ENCODE measurements at regions not wholly inside any gene's neighbourhood (a gene's known extent, or its start where the extent isn't known, plus 50 kb on each side); places are given as distances from the start of the nearest gene placed in this dataset.

DNA sequence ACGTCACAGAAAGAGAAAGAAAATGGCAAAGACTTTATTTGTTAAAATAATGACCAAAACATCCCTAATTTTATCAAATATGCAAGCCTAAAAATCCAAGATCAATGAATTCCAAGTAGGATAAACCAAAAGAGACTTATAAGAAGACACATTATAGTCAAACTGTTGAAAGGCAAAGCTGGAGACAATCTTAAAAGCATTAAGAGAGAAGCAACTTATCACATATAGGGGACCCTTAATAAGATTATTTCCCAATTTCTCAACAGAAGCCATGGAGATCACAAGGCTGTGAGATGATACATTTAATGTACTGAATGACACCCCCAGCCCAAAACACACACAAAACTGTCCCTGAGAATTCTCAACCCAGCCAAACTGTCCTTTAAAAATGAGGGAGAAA is 228.7 kb downstream of the COG6 start:
- TF ChIP-seq, protein P1, sequence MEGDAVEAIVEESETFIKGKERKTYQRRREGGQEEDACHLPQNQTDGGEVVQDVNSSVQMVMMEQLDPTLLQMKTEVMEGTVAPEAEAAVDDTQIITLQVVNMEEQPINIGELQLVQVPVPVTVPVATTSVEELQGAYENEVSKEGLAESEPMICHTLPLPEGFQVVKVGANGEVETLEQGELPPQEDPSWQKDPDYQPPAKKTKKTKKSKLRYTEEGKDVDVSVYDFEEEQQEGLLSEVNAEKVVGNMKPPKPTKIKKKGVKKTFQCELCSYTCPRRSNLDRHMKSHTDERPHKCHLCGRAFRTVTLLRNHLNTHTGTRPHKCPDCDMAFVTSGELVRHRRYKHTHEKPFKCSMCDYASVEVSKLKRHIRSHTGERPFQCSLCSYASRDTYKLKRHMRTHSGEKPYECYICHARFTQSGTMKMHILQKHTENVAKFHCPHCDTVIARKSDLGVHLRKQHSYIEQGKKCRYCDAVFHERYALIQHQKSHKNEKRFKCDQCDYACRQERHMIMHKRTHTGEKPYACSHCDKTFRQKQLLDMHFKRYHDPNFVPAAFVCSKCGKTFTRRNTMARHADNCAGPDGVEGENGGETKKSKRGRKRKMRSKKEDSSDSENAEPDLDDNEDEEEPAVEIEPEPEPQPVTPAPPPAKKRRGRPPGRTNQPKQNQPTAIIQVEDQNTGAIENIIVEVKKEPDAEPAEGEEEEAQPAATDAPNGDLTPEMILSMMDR (IDR thresholded peaks at IDR 0.05; ENCODE audit: borderline replicate concordance, extremely low read depth, insufficient read depth) = no peak
- no peaks in the 10 kb centered on the region for H3K27me3 ChIP-seq (ENCODE audit: control insufficient read depth, insufficient read depth, low read length)
- no peak overlapping the region for H3K4me3 ChIP-seq (ENCODE audit: low read length in 3 of 3)
- H3K27ac ChIP-seq (ENCODE audit: low read depth in 2 of 2, low read length in 2 of 2) = no peak overlapping the region
- no peak for DNase-seq
- H3K36me3 ChIP-seq (ENCODE audit: control insufficient read depth in 2 of 3, insufficient read depth in 3 of 3, low read length in 3 of 3) = no peaks in the 10 kb centered on the region
- FAIRE-seq = no peak
- H3K9me3 ChIP-seq (ENCODE audit: control insufficient read depth in 2 of 3, insufficient read depth in 1 of 3, low read length in 3 of 3) = peaks cover 0 to 20% (median 7%) of the 10 kb centered on the region in 3 donors
- no peaks in the 10 kb centered on the region for H3K4me1 ChIP-seq (ENCODE audit: control insufficient read depth in 2 of 3, insufficient read depth in 2 of 3, low read depth in 1 of 3, low read length in 3 of 3)
- intact Hi-C loops (cut with DNase I) = no loop called here
- H3K9ac ChIP-seq (ENCODE audit: low read length in 3 of 3) = no peak overlapping the region

DNA sequence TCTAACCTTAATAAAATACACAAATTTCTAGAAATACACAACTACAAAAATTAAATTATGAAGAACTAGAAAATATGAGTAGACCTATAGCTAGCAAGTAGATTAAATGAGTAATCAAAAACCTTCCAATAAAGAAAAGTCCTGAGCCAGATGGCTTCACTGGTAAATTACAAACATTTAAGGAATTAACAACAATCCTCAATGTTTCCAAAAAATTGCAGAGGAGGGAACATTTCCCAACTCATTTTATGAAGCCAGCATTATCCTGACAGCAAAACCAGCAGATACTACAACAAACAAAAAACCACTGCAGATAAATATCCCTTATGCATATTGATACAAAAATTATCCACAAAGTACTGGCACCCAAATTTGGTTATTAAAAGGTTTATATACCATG is 230.9 kb downstream of the COG6 start:
- TF ChIP-seq, protein P1 (IDR thresholded peaks at IDR 0.05; ENCODE audit: borderline replicate concordance, extremely low read depth, insufficient read depth) = no peak
- FAIRE-seq (no peak), DNase-seq (no peak)
- Histone ChIP-seq H3K9me3 (ENCODE audit: control insufficient read depth in 2 of 3, insufficient read depth in 1 of 3, low read length in 3 of 3) (peaks cover 0 to 20% (median 7%) of the 10 kb centered on the region in 3 donors), H3K36me3 (ENCODE audit: control insufficient read depth in 2 of 3, insufficient read depth in 3 of 3, low read length in 3 of 3) (no peaks in the 10 kb centered on the region), H3K27me3 (ENCODE audit: control insufficient read depth, insufficient read depth, low read length) (no peaks in the 10 kb centered on the region), H3K4me1 (ENCODE audit: control insufficient read depth in 2 of 3, insufficient read depth in 2 of 3, low read depth in 1 of 3, low read length in 3 of 3) (no peaks in the 10 kb centered on the region), H3K27ac (ENCODE audit: low read depth in 2 of 2, low read length in 2 of 2) (no peak overlapping the region), H3K4me3 (ENCODE audit: low read length in 3 of 3) (no peak overlapping the region), H3K9ac (ENCODE audit: low read length in 3 of 3) (no peak overlapping the region)
- intact Hi-C loops (cut with DNase I) = no loop called here

DNA sequence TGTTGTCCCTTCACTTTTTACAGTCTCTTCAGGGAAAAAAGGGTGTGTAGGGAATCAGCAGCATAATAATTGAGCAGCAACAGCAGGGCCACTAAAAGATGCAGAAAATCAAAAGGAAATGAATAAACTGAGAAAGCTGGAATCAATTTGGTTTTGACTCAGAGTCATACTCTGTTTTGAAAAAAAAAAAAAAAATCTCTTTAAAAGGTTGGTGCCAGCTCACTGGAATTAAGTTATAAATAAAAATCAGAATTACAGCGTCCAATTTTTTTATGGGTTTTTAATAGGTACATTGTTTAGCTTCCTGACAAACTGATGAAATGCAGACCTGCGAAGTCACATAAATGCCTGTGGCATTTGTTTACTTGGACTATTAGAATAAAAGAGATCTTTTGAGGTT is 231.9 kb downstream of the COG6 start:
- TF ChIP-seq, protein P1 (IDR thresholded peaks at IDR 0.05; ENCODE audit: borderline replicate concordance, extremely low read depth, insufficient read depth) = no peak
- no peak for DNase-seq

More for the DNA sequence above, 231.9 kb downstream of the COG6 start:
- Histone ChIP-seq H3K27ac (ENCODE audit: low read depth in 2 of 2, low read length in 2 of 2) (no peak overlapping the region), H3K4me1 (ENCODE audit: control insufficient read depth in 2 of 3, insufficient read depth in 2 of 3, low read depth in 1 of 3, low read length in 3 of 3) (no peaks in the 10 kb centered on the region), H3K27me3 (ENCODE audit: control insufficient read depth, insufficient read depth, low read length) (no peaks in the 10 kb centered on the region), H3K9ac (ENCODE audit: low read length in 3 of 3) (no peak overlapping the region), H3K36me3 (ENCODE audit: control insufficient read depth in 2 of 3, insufficient read depth in 3 of 3, low read length in 3 of 3) (no peaks in the 10 kb centered on the region), H3K4me3 (ENCODE audit: low read length in 3 of 3) (no peak overlapping the region), H3K9me3 (ENCODE audit: control insufficient read depth in 2 of 3, insufficient read depth in 1 of 3, low read length in 3 of 3) (peaks cover 0 to 20% (median 7%) of the 10 kb centered on the region in 3 donors)
- no peak for FAIRE-seq
- intact Hi-C loops (cut with DNase I) = no loop called here
